ENCODE measurements at regions not wholly inside any gene's neighbourhood (a gene's known extent, or its start where the extent isn't known, plus 50 kb on each side); places are given as distances from the start of the nearest gene placed in this dataset.

GRCh38 chr5:13253111-13253510, 691.4 kb downstream of the DNAH5 start:
- Mint-ChIP-seq H3K27ac (no peak overlapping the region), H3K27me3 (ENCODE audit: insufficient read depth) (peaks cover 1% of the 10 kb centered on the region), H3K9me3 (no peaks in the 10 kb centered on the region), H3K4me3 (no peak overlapping the region), H3K4me1 (no peaks in the 10 kb centered on the region), H3K36me3 (ENCODE audit: low read depth) (no peaks in the 10 kb centered on the region)
- H3K4me3 ChIP-seq (ENCODE audit: low read length), result no peak overlapping the region
- no peaks in the 10 kb centered on the region for H3K4me1 ChIP-seq (ENCODE audit: control insufficient read depth, insufficient read depth, low read length)
- H3K27me3 ChIP-seq (ENCODE audit: control insufficient read depth, insufficient read depth, low read length, poor library complexity, severe bottlenecking), result no peaks in the 10 kb centered on the region
- no peak overlapping the region for H3K9ac ChIP-seq (ENCODE audit: extremely low read depth, low read length, poor library complexity, severe bottlenecking)
- H3K27ac ChIP-seq (ENCODE audit: low read depth, low read length), result no peak overlapping the region
- no peaks in the 10 kb centered on the region for H3K36me3 ChIP-seq (ENCODE audit: control insufficient read depth, insufficient read depth, low read length)
- no peaks in the 10 kb centered on the region for H3K9me3 ChIP-seq (ENCODE audit: control insufficient read depth, low read length)
- TF ChIP-seq CTCF (conservative IDR thresholded peaks at IDR 0.05), result no peak
- no peak for DNase-seq

- no peaks in the 10 kb centered on the region for H3K9me3 ChIP-seq (ENCODE audit: control insufficient read depth, low read length)
- no peak for DNase-seq
- H3K4me1 ChIP-seq (ENCODE audit: control insufficient read depth, insufficient read depth, low read length), result peaks cover 2% of the 10 kb centered on the region
- no peaks in the 10 kb centered on the region for H3K36me3 ChIP-seq (ENCODE audit: control insufficient read depth, insufficient read depth, low read length)
- H3K27ac Mint-ChIP-seq, result no peak overlapping the region
- TF ChIP-seq CTCF (conservative IDR thresholded peaks at IDR 0.05), result no peak
- 85 to 90% methylated on average over 2 to 5 of the region's 5 CpGs for WGBS, 2 experiments (ENCODE audit: insufficient coverage in 1 of 2, insufficient read length in 1 of 2)
- no peaks in the 10 kb centered on the region for H3K27me3 ChIP-seq (ENCODE audit: control insufficient read depth, insufficient read depth, low read length, poor library complexity, severe bottlenecking)
- H3K9me3 Mint-ChIP-seq, result no peaks in the 10 kb centered on the region
- no peak overlapping the region for H3K9ac ChIP-seq (ENCODE audit: extremely low read depth, low read length, poor library complexity, severe bottlenecking)
- no peak overlapping the region for H3K27ac ChIP-seq (ENCODE audit: low read depth, low read length)
- no peak overlapping the region for H3K4me3 Mint-ChIP-seq
- H3K27me3 Mint-ChIP-seq (ENCODE audit: insufficient read depth), result no peaks in the 10 kb centered on the region
- no peak overlapping the region for H3K4me3 ChIP-seq (ENCODE audit: low read length)
- H3K4me1 Mint-ChIP-seq, result no peaks in the 10 kb centered on the region
- no peaks in the 10 kb centered on the region for H3K36me3 Mint-ChIP-seq (ENCODE audit: low read depth)
Measured at GRCh38 chr5:13252699-13253098, 691.8 kb downstream of the DNAH5 start.

- no peaks in the 10 kb centered on the region for H3K9me3 Mint-ChIP-seq
- no peaks in the 10 kb centered on the region for H3K9me3 ChIP-seq (ENCODE audit: control insufficient read depth, low read length)
Measured at GRCh38 chr5:13251623-13252376, 692.7 kb downstream of the DNAH5 start.

More at GRCh38 chr5:13251623-13252376, 692.7 kb downstream of the DNAH5 start:
- H3K27ac Mint-ChIP-seq, result no peak overlapping the region
- no peak overlapping the region for H3K27ac ChIP-seq (ENCODE audit: low read depth, low read length)
- TF ChIP-seq CTCF (conservative IDR thresholded peaks at IDR 0.05), result no peak
- no peaks in the 10 kb centered on the region for H3K27me3 Mint-ChIP-seq (ENCODE audit: insufficient read depth)
- H3K4me3 Mint-ChIP-seq, result no peak overlapping the region
- no peaks in the 10 kb centered on the region for H3K27me3 ChIP-seq (ENCODE audit: control insufficient read depth, insufficient read depth, low read length, poor library complexity, severe bottlenecking)
- peak; percentile 55 for DNase-seq
- 88 to 91% methylated on average over 7 of the region's 7 CpGs for WGBS, 2 experiments (ENCODE audit: insufficient coverage in 1 of 2, insufficient read length in 1 of 2)
- H3K9ac ChIP-seq (ENCODE audit: extremely low read depth, low read length, poor library complexity, severe bottlenecking), result no peak overlapping the region
- peaks cover 4% of the 10 kb centered on the region for H3K4me1 ChIP-seq (ENCODE audit: control insufficient read depth, insufficient read depth, low read length)
- H3K36me3 Mint-ChIP-seq (ENCODE audit: low read depth), result no peaks in the 10 kb centered on the region
- no peaks in the 10 kb centered on the region for H3K36me3 ChIP-seq (ENCODE audit: control insufficient read depth, insufficient read depth, low read length)
- H3K4me1 Mint-ChIP-seq, result no peaks in the 10 kb centered on the region
- no peak overlapping the region for H3K4me3 ChIP-seq (ENCODE audit: low read length)
